Thyroid gland (tissue), 4 donors: ENCODE measurements at regions not wholly inside any gene's neighbourhood (a gene's known extent, or its start where the extent isn't known, plus 50 kb on each side); places are given as distances from the start of the nearest gene placed in this dataset.

Experiments
- POLR2A ChIP-seq, 2 donors: fragments of 450-650 bp; IDR thresholded peaks; one replicate each; pipeline ENCODE4 v1.6.1; 2017; ENCODE audit warnings: antibody characterized with exemption in 2 of 2, mild to moderate bottlenecking in 2 of 2, moderate library complexity in 1 of 2
- TF ChIP-seq, protein P1 (sequence below), 6 experiments: fragments of 200-600 bp in 3 of 6; fragments of 450-650 bp in 3 of 6; sonication (generic) in 3 of 6; IDR thresholded peaks; one replicate each; pipeline ENCODE4 v1.5.1; 2016 to 2019; ENCODE audit warnings: antibody characterized with exemption in 6 of 6, mild to moderate bottlenecking in 2 of 6, inconsistent platforms in 1 of 6, moderate library complexity in 1 of 6

DNA sequence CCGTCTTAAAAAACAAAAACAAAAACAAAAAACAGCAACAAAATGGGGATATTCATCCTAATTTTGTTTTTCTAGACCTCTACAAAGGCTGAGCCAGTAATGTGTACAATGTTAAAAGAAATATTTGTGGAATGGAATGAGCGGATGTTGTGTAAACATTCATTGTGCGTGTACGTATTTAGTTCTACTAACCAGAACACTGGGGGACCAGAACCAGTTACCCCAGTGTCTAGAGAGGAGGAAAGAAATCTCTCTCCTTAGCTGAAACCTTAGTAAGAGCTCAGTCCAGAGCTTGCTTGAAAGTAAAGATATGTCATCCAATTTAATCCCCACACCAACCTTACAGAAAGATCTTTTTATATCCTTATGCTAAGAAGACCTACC, 106.7 kb upstream of the CPEB4 start:
- TF ChIP-seq, protein P1, sequence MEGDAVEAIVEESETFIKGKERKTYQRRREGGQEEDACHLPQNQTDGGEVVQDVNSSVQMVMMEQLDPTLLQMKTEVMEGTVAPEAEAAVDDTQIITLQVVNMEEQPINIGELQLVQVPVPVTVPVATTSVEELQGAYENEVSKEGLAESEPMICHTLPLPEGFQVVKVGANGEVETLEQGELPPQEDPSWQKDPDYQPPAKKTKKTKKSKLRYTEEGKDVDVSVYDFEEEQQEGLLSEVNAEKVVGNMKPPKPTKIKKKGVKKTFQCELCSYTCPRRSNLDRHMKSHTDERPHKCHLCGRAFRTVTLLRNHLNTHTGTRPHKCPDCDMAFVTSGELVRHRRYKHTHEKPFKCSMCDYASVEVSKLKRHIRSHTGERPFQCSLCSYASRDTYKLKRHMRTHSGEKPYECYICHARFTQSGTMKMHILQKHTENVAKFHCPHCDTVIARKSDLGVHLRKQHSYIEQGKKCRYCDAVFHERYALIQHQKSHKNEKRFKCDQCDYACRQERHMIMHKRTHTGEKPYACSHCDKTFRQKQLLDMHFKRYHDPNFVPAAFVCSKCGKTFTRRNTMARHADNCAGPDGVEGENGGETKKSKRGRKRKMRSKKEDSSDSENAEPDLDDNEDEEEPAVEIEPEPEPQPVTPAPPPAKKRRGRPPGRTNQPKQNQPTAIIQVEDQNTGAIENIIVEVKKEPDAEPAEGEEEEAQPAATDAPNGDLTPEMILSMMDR (IDR thresholded peaks at IDR 0.05): no peak
- no peak for TF ChIP-seq POLR2A (IDR thresholded peaks at IDR 0.05)
